Body of pancreas (tissue), 4 donors: ENCODE measurements at regions not wholly inside any gene's neighbourhood (a gene's known extent, or its start where the extent isn't known, plus 50 kb on each side); places are given as distances from the start of the nearest gene placed in this dataset.

ENCODE experiments used
- POLR2A ChIP-seq, 3 donors: fragments of 450-650 bp; IDR thresholded peaks; one replicate each; pipeline ENCODE4 v1.6.1; 2016; ENCODE audit warnings: antibody characterized with exemption in 3 of 3, mild to moderate bottlenecking in 2 of 3
- TF ChIP-seq, protein P1 (sequence below), 7 experiments: fragments of 450-650 bp in 4 of 7; fragments of 200-600 bp in 3 of 7; sonication (generic) in 3 of 7; IDR thresholded peaks; one replicate each; pipeline ENCODE4 v1.5.1; 2016 to 2019; ENCODE audit warnings: antibody characterized with exemption in 7 of 7

DNA sequence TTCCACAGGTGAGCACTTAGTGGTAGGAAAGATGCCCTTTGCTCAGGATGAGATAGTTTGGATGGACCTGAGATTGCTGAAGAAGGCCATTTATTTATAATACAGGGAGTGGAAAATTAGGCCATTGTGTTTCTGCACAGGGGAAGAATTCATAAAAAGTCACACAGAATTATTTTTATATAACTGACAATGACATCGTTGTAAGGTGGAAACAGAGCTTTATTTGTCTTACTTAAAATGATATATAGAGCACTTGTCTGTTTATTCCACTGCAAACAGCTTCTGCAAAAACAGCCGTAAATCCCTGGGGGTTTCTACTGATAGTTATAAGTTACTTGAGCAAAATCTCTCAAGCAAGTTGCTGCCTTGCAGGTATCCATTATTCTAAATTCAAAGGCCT lies 158.1 kb upstream of the ZNF521 start:
- TF ChIP-seq, protein P1, sequence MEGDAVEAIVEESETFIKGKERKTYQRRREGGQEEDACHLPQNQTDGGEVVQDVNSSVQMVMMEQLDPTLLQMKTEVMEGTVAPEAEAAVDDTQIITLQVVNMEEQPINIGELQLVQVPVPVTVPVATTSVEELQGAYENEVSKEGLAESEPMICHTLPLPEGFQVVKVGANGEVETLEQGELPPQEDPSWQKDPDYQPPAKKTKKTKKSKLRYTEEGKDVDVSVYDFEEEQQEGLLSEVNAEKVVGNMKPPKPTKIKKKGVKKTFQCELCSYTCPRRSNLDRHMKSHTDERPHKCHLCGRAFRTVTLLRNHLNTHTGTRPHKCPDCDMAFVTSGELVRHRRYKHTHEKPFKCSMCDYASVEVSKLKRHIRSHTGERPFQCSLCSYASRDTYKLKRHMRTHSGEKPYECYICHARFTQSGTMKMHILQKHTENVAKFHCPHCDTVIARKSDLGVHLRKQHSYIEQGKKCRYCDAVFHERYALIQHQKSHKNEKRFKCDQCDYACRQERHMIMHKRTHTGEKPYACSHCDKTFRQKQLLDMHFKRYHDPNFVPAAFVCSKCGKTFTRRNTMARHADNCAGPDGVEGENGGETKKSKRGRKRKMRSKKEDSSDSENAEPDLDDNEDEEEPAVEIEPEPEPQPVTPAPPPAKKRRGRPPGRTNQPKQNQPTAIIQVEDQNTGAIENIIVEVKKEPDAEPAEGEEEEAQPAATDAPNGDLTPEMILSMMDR (IDR thresholded peaks at IDR 0.05): no peak
- no peak for TF ChIP-seq POLR2A (IDR thresholded peaks at IDR 0.05)
